CD4-positive, alpha-beta T cell (primary cell): ENCODE measurements at regions not wholly inside any gene's neighbourhood (a gene's known extent, or its start where the extent isn't known, plus 50 kb on each side); places are given as distances from the start of the nearest gene placed in this dataset.

Experiments
- ATAC-seq: fragments of 200-7000 bp; cut with Tn5 transposase; one replicate; pipeline ENCODE4 v1.10.0; 2022; ENCODE audit warnings: mild to moderate bottlenecking; ENCODE audit not compliant: poor library complexity
- CTCF ChIA-PET: fragments of 350-600 bp; sonication (Branson Sonifier 250); formaldehyde crosslinking; loops from one replicate; lab custom pipeline; 2021; ENCODE audit warnings: antibody characterized with exemption, inconsistent platforms; lab: Charles Lee
- POLR2A ChIA-PET: fragments of 350-600 bp; sonication (Branson Sonifier 250); formaldehyde crosslinking; loops from one replicate; lab custom pipeline; 2021; ENCODE audit warnings: antibody characterized with exemption, inconsistent platforms; lab: Charles Lee
- DNase-seq, 14 experiments: peaks; one replicate each; pipeline ENCODE4 v3.0.0-alpha.2; 2013 to 2020; ENCODE audit warnings: mixed read lengths in 2 of 14
- H3K27ac ChIP-seq, 2 donors: one replicate each; pipeline versions ENCODE4 v1.5.1 to v1.7.0; 2013; ENCODE audit warnings: low read length in 2 of 2, low read depth in 1 of 2, mild to moderate bottlenecking in 1 of 2
- H3K27me3 ChIP-seq, 2 experiments: 1 replicate in 1 of 2; 2 replicates in 1 of 2; pipeline versions ENCODE4 v1.6.1 to v1.7.0; 2013; ENCODE audit warnings: low read length in 2 of 2, control low read depth in 1 of 2, mild to moderate bottlenecking in 1 of 2, moderate library complexity in 1 of 2; ENCODE audit not compliant: insufficient read depth in 2 of 2, control insufficient read depth in 1 of 2
- H3K36me3 ChIP-seq: one replicate; pipeline ENCODE4 v1.6.1; 2013; ENCODE audit warnings: low read length, control low read depth; ENCODE audit not compliant: insufficient read depth
- H3K4me1 ChIP-seq: one replicate; pipeline ENCODE4 v1.6.1; 2013; ENCODE audit warnings: low read length, control low read depth; ENCODE audit not compliant: insufficient read depth
- H3K4me3 ChIP-seq: one replicate; pipeline ENCODE4 v1.5.1; 2013; ENCODE audit warnings: mild to moderate bottlenecking, low read length, moderate library complexity
- H3K9me3 ChIP-seq, 2 experiments: 1 replicate in 1 of 2; 2 replicates in 1 of 2; pipeline versions ENCODE4 v1.6.1 to v1.7.0; 2013; ENCODE audit warnings: low read length in 2 of 2, mild to moderate bottlenecking in 2 of 2, control low read depth in 1 of 2, moderate library complexity in 1 of 2; ENCODE audit not compliant: control insufficient read depth in 1 of 2, insufficient read depth in 1 of 2
- H3K27ac Mint-ChIP-seq: one replicate; pipeline ENCODE4 v1.8.0; 2020; ENCODE audit warnings: mixed read lengths
- H3K27me3 Mint-ChIP-seq: one replicate; pipeline ENCODE4 v1.8.0; 2021; ENCODE audit warnings: mixed read lengths
- H3K36me3 Mint-ChIP-seq: one replicate; pipeline ENCODE4 v1.8.0; 2021; ENCODE audit warnings: low read depth, mixed read lengths
- H3K4me1 Mint-ChIP-seq: one replicate; pipeline ENCODE4 v1.8.0; 2021; ENCODE audit warnings: low read depth, mixed read lengths
- H3K4me3 Mint-ChIP-seq: one replicate; pipeline ENCODE4 v1.8.0; 2020; ENCODE audit warnings: mild to moderate bottlenecking, mixed read lengths
- H3K9me3 Mint-ChIP-seq: one replicate; pipeline ENCODE4 v1.8.0; 2020; ENCODE audit warnings: mixed read lengths
- intact Hi-C, 2 experiments: fragments of 100-400 bp; cut with DNase I in 1 of 2; cut with micrococcal nuclease in 1 of 2; formaldehyde crosslinking; loops; one replicate each; pipeline versions ENCODE4 v1.15.1 to v1.9.0; 2023 to 2025; cut with DNase I, micrococcal nuclease
- TF ChIP-seq, protein P1 (sequence below): fragments of 200-600 bp; IDR thresholded peaks from one replicate; pipeline ENCODE4 v1.8.0; 2022; ENCODE audit warnings: antibody characterized with exemption, mild to moderate bottlenecking

DNA sequence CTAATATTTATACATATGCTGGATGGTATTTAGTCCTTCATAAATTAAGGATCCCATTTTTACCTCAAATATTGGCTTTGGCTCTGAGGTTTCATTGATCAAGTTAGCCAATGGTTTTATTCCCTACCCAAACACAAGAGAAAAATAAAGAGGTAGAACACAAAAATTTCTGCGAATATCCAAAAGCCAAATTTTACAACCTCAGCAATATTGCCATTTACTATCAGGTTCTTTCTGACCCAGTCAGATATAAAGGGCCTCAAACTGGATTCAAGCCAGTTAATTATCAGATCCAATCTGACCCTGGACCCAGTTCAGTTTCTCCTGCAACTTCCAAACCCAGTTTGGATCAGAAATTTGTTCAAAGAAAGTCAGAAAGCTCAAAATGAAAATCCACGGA, 998.1 kb downstream of the SI start:
- ATAC-seq (no peak), DNase-seq (no peak)
- ChIA-PET POLR2A (no interaction called here), CTCF (no interaction called here)
- TF ChIP-seq, protein P1, sequence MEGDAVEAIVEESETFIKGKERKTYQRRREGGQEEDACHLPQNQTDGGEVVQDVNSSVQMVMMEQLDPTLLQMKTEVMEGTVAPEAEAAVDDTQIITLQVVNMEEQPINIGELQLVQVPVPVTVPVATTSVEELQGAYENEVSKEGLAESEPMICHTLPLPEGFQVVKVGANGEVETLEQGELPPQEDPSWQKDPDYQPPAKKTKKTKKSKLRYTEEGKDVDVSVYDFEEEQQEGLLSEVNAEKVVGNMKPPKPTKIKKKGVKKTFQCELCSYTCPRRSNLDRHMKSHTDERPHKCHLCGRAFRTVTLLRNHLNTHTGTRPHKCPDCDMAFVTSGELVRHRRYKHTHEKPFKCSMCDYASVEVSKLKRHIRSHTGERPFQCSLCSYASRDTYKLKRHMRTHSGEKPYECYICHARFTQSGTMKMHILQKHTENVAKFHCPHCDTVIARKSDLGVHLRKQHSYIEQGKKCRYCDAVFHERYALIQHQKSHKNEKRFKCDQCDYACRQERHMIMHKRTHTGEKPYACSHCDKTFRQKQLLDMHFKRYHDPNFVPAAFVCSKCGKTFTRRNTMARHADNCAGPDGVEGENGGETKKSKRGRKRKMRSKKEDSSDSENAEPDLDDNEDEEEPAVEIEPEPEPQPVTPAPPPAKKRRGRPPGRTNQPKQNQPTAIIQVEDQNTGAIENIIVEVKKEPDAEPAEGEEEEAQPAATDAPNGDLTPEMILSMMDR: no peak
- Mint-ChIP-seq H3K27me3 (no peaks in the 10 kb centered on the region), H3K4me1 (no peaks in the 10 kb centered on the region), H3K9me3 (peaks cover 2% of the 10 kb centered on the region), H3K4me3 (no peak overlapping the region), H3K36me3 (no peaks in the 10 kb centered on the region), H3K27ac (no peak overlapping the region)
- no peak overlapping the region for H3K27ac ChIP-seq
- no peaks in the 10 kb centered on the region for H3K36me3 ChIP-seq
- no peaks in the 10 kb centered on the region for H3K27me3 ChIP-seq
- no peaks in the 10 kb centered on the region for H3K4me1 ChIP-seq
- intact Hi-C loops: no loop called here
- peaks cover 0 to 4% of the 10 kb centered on the region in 2 experiments for H3K9me3 ChIP-seq
- H3K4me3 ChIP-seq: no peak overlapping the region

DNA sequence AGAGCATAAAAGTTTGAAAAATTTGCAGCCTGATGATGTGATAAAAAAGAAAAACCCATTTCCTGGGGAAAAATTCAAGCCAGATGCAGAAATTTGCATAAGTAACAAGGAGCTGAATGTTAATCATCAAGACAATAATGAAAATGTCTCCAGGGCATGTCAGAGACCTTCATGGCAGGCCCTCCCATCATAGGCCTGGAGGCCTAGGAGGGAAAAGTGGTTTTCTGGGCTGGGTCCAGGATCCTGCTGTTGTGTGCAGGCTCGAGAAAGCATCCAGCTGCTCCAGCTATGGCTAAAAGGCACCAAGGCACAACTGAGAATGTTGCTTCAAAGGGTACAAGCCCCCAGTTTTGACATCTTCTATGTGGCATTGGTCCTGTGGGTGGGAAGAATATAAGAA, 1014.0 kb downstream of the SI start:
- DNase-seq (no peak), ATAC-seq (no peak)
- Histone ChIP-seq H3K9me3 (peaks cover 0 to 3% of the 10 kb centered on the region in 2 experiments), H3K27ac (no peak overlapping the region), H3K27me3 (no peaks in the 10 kb centered on the region), H3K4me3 (no peak overlapping the region), H3K36me3 (no peaks in the 10 kb centered on the region), H3K4me1 (no peaks in the 10 kb centered on the region)
- TF ChIP-seq, protein P1: no peak
- Mint-ChIP-seq H3K36me3 (no peaks in the 10 kb centered on the region), H3K27me3 (no peaks in the 10 kb centered on the region), H3K4me1 (no peaks in the 10 kb centered on the region), H3K27ac (no peak overlapping the region), H3K9me3 (peaks cover 16% of the 10 kb centered on the region), H3K4me3 (no peak overlapping the region)
- intact Hi-C loops: no loop called here
- ChIA-PET POLR2A (no interaction called here), CTCF (no interaction called here)

- H3K36me3 Mint-ChIP-seq: no peaks in the 10 kb centered on the region
- H3K9me3 ChIP-seq: no peaks in the 10 kb centered on the region
- no peak overlapping the region for H3K27ac ChIP-seq
- no peaks in the 10 kb centered on the region for H3K27me3 ChIP-seq
- TF ChIP-seq, protein P1: no peak
- ATAC-seq (no peak), DNase-seq (no peak)
- ChIA-PET CTCF (no interaction called here), POLR2A (no interaction called here)
- no peaks in the 10 kb centered on the region for H3K27me3 Mint-ChIP-seq
- no peak overlapping the region for H3K4me3 ChIP-seq
- H3K9me3 Mint-ChIP-seq: peaks cover 13% of the 10 kb centered on the region
- intact Hi-C loops: no loop called here
- H3K4me3 Mint-ChIP-seq: no peak overlapping the region
- H3K4me1 Mint-ChIP-seq: no peaks in the 10 kb centered on the region
- no peaks in the 10 kb centered on the region for H3K36me3 ChIP-seq
- no peaks in the 10 kb centered on the region for H3K4me1 ChIP-seq
- H3K27ac Mint-ChIP-seq: no peak overlapping the region
Measured at GRCh38 chr3:164060923-164061322, 1017.4 kb downstream of the SI start.
